KMS-11 (cell line): ENCODE measurements at regions not wholly inside any gene's neighbourhood (a gene's known extent, or its start where the extent isn't known, plus 50 kb on each side); places are given as distances from the start of the nearest gene placed in this dataset.

Experiments
- H2AFZ ChIP-seq: fragments of 200-600 bp; sonication (generic); 2 replicates; pipeline ENCODE4 v1.6.1; 2016; ENCODE audit warnings: antibody characterized with exemption, mixed run types, low read depth
- H3K27ac ChIP-seq: fragments of 200-600 bp; sonication (generic); 2 replicates; pipeline ENCODE4 v1.6.1; 2016; ENCODE audit warnings: mild to moderate bottlenecking, mixed run types
- H3K27me3 ChIP-seq: fragments of 200-600 bp; sonication (generic); 2 replicates; pipeline ENCODE4 v1.6.1; 2017; ENCODE audit warnings: mild to moderate bottlenecking, low read depth, mixed run types, moderate library complexity; ENCODE audit not compliant: insufficient read depth
- H3K36me3 ChIP-seq: fragments of 200-600 bp; sonication (generic); 2 replicates; pipeline ENCODE4 v1.6.1; 2017; ENCODE audit warnings: mild to moderate bottlenecking, mixed run types; ENCODE audit not compliant: insufficient read depth
- H3K4me1 ChIP-seq: fragments of 200-600 bp; sonication (generic); 2 replicates; pipeline ENCODE4 v1.6.1; 2016; ENCODE audit warnings: mild to moderate bottlenecking, low read depth, mixed run types; ENCODE audit not compliant: poor library complexity, severe bottlenecking
- H3K4me2 ChIP-seq: fragments of 200-600 bp; sonication (generic); 2 replicates; pipeline ENCODE4 v1.7.0; 2016; ENCODE audit warnings: mild to moderate bottlenecking, mixed run types
- H3K4me3 ChIP-seq: fragments of 200-600 bp; sonication (generic); IDR thresholded peaks from 2 replicates; pipeline ENCODE4 v1.6.1; 2017; ENCODE audit warnings: low read depth, low read length, mixed read lengths; ENCODE audit not compliant: insufficient read depth
- H3K79me2 ChIP-seq: fragments of 200-600 bp; sonication (generic); 2 replicates; pipeline ENCODE4 v1.6.1; 2016; ENCODE audit warnings: low read depth, mixed run types; ENCODE audit not compliant: insufficient read depth
- H3K9ac ChIP-seq: fragments of 200-600 bp; sonication (generic); 2 replicates; pipeline ENCODE4 v1.6.1; 2016; ENCODE audit warnings: mild to moderate bottlenecking, mixed run types
- H4K20me1 ChIP-seq: fragments of 200-600 bp; sonication (generic); 2 replicates; pipeline ENCODE4 v1.6.1; 2016; ENCODE audit warnings: mild to moderate bottlenecking, mixed run types; ENCODE audit not compliant: insufficient read depth
- TF ChIP-seq, protein P1 (sequence below): fragments of 200-600 bp; sonication (generic); conservative IDR thresholded peaks from 2 replicates; pipeline ENCODE4 v1.6.1; 2017; ENCODE audit warnings: low read depth, mild to moderate bottlenecking, antibody characterized with exemption, low read length, moderate library complexity, mixed read lengths

DNA sequence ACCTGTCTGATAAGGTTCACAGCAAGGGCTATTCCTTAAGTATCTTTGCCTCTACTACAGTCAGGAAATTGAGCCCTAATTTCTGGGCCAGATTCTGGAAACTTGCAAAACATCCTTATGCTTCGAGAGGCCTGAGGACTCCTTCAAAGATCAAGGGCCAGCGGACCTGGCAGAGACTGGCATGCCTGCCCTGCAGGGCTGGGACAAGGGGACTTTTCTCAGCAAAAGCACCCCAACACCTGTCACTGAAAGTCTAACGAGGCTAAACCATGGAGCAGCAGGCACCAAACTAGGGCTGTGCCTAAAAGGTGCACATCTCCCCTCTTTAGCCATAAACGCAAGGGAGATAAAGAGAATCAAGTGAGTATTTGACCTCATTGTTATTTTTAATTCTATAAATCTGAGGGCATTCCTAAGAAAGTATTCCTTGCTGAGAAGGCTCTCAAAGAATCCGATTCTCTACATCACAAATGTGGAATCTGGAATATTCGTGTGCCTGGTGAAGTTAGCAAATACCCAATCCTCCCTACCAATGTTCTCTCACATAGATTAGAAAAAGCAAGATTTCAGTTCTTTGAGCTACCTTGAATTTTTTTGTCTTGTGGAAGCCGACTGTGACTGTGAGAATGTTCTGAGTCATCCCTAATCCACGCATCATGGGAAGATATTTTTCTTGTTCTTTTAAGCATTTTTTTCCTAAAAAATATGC lies 328.2 kb upstream of the NOVA1 start:
- Histone ChIP-seq H3K4me3 (no peak overlapping the region), H3K27ac (no peak overlapping the region), H3K4me2 (no peak overlapping the region), H2AFZ (no peak overlapping the region), H3K79me2 (no peaks in the 10 kb centered on the region), H3K36me3 (no peaks in the 10 kb centered on the region), H3K4me1 (no peaks in the 10 kb centered on the region), H3K9ac (no peak overlapping the region), H3K27me3 (no peaks in the 10 kb centered on the region), H4K20me1 (no peaks in the 10 kb centered on the region)
- TF ChIP-seq, protein P1, sequence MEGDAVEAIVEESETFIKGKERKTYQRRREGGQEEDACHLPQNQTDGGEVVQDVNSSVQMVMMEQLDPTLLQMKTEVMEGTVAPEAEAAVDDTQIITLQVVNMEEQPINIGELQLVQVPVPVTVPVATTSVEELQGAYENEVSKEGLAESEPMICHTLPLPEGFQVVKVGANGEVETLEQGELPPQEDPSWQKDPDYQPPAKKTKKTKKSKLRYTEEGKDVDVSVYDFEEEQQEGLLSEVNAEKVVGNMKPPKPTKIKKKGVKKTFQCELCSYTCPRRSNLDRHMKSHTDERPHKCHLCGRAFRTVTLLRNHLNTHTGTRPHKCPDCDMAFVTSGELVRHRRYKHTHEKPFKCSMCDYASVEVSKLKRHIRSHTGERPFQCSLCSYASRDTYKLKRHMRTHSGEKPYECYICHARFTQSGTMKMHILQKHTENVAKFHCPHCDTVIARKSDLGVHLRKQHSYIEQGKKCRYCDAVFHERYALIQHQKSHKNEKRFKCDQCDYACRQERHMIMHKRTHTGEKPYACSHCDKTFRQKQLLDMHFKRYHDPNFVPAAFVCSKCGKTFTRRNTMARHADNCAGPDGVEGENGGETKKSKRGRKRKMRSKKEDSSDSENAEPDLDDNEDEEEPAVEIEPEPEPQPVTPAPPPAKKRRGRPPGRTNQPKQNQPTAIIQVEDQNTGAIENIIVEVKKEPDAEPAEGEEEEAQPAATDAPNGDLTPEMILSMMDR = no peak

DNA sequence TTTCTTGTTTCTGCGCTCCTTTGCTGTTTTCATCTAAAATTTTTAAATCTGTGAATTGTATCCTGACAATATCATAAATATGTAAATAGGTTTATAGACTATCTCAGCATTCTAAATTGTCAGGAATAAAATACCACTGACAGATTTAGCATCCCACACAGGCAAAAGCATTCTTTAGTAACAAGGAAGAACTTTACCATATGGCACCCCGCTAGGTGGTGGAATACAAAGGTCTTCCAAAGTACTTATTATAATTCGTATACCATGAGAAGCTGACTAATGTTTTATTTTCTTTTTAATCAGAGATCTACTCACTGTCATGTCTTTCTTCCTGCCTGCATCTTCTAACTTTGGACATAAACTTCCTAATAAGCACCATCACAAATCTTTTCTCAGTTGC lies 328.8 kb upstream of the NOVA1 start:
- TF ChIP-seq, protein P1 = no peak
- H3K27ac ChIP-seq = no peak overlapping the region
- H3K4me1 ChIP-seq = no peaks in the 10 kb centered on the region
- H3K4me3 ChIP-seq = no peak overlapping the region
- no peaks in the 10 kb centered on the region for H3K27me3 ChIP-seq
- H3K79me2 ChIP-seq = no peaks in the 10 kb centered on the region
- H3K36me3 ChIP-seq = no peaks in the 10 kb centered on the region
- no peaks in the 10 kb centered on the region for H4K20me1 ChIP-seq
- H3K9ac ChIP-seq = no peak overlapping the region
- H3K4me2 ChIP-seq = no peak overlapping the region
- no peak overlapping the region for H2AFZ ChIP-seq

DNA sequence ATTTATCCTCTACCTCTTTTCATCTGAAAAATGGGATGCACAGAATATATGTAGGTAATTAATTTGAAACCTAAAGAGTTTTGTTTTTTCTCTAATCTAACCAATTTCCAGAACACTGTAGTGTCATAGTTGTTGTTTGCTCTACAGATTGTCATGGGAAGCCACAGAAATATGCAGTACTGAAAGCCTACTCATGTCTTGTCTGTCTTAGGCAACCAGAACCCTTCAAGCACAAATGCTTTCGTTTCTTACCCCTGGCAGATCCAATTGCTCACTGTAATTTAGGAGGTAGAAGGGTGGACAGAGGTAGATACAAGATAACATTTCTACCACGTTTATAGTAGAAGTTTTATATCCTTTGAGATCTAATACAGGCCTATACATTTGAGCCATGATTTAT lies 330.2 kb upstream of the NOVA1 start:
- H3K4me3 ChIP-seq = no peak overlapping the region
- no peaks in the 10 kb centered on the region for H4K20me1 ChIP-seq
- H3K9ac ChIP-seq = no peak overlapping the region
- TF ChIP-seq, protein P1 = no peak
- no peak overlapping the region for H2AFZ ChIP-seq
- no peaks in the 10 kb centered on the region for H3K4me1 ChIP-seq
- no peaks in the 10 kb centered on the region for H3K36me3 ChIP-seq
- H3K4me2 ChIP-seq = no peak overlapping the region
- H3K27me3 ChIP-seq = no peaks in the 10 kb centered on the region
- H3K79me2 ChIP-seq = no peaks in the 10 kb centered on the region
- H3K27ac ChIP-seq = no peak overlapping the region

DNA sequence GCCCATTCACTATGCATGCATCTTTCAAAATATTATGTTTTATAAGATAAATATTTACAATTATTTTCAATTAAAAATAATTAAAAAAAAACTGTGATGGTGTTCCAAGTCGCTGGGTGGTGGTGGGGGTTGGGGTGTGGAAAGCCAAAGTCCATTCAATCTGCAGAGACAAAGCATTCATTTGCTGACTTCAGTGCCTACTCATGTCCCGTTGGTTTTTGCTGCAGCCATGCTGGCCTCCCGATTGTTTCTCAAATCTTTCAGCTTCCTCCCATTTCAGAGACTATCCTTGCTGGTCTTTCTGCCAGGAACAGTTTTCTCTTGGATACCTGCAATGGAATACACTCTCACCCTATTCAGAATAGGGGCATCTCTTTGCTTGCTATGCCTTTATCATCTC lies 331.5 kb upstream of the NOVA1 start:
- Histone ChIP-seq H3K4me1 (no peaks in the 10 kb centered on the region), H3K9ac (no peak overlapping the region), H3K27me3 (no peaks in the 10 kb centered on the region), H3K79me2 (no peaks in the 10 kb centered on the region), H3K4me3 (no peak overlapping the region), H3K27ac (no peak overlapping the region), H2AFZ (no peak overlapping the region), H3K4me2 (no peak overlapping the region), H3K36me3 (no peaks in the 10 kb centered on the region), H4K20me1 (no peaks in the 10 kb centered on the region)
- TF ChIP-seq, protein P1 = no peak
